Stimulated activated naive B cell treated with anti-CD40 and anti-IgM and Interleukin-4, amounts not matched to agents 10 μg/mL and 1 μg/mL and 100 μg/mL, for 72 hours (primary cell): ENCODE measurements at regions not wholly inside any gene's neighbourhood (a gene's known extent, or its start where the extent isn't known, plus 50 kb on each side); places are given as distances from the start of the nearest gene placed in this dataset.

Experiments
- ATAC-seq, 2 donors: fragments of 150-1000 bp; cut with Tn5 transposase; replicated peaks; 2 replicates each; pipeline ENCODE4 v1.10.0; 2021; ENCODE audit warnings: moderate library complexity in 1 of 2
- DNase-seq: peaks from one replicate; pipeline ENCODE4 v3.0.0; 2021
- H3K27ac Mint-ChIP-seq: one replicate; pipeline ENCODE4 v1.8.0; 2022; ENCODE audit warnings: mild to moderate bottlenecking, mixed read lengths
- H3K27me3 Mint-ChIP-seq, 2 donors: one replicate each; pipeline ENCODE4 v1.8.0; 2022; ENCODE audit warnings: mixed read lengths in 2 of 2
- H3K36me3 Mint-ChIP-seq, 2 donors: one replicate each; pipeline ENCODE4 v1.8.0; 2022; ENCODE audit warnings: mixed read lengths in 2 of 2, mild to moderate bottlenecking in 1 of 2
- H3K4me1 Mint-ChIP-seq, 2 donors: one replicate each; pipeline ENCODE4 v1.8.0; 2022; ENCODE audit warnings: mixed read lengths in 2 of 2, mild to moderate bottlenecking in 1 of 2
- H3K4me3 Mint-ChIP-seq, 2 donors: one replicate each; pipeline ENCODE4 v1.8.0; 2022; ENCODE audit warnings: mild to moderate bottlenecking in 2 of 2, mixed read lengths in 2 of 2, moderate library complexity in 1 of 2
- H3K9me3 Mint-ChIP-seq, 2 donors: one replicate each; pipeline ENCODE4 v1.8.0; 2022; ENCODE audit warnings: mixed read lengths in 2 of 2, mild to moderate bottlenecking in 1 of 2

GRCh38 chr16:80362816-80363215 is 178.0 kb upstream of the DYNLRB2 start:
- H3K4me1 Mint-ChIP-seq: no peaks in the 10 kb centered on the region
- peaks cover 17 to 21% of the 10 kb centered on the region in 2 donors for H3K27me3 Mint-ChIP-seq
- DNase-seq (no peak), ATAC-seq (no peak)
- H3K27ac Mint-ChIP-seq: no peak overlapping the region
- H3K9me3 Mint-ChIP-seq: peaks cover 0 to 2% of the 10 kb centered on the region in 2 donors
- H3K4me3 Mint-ChIP-seq: no peak overlapping the region
- H3K36me3 Mint-ChIP-seq: no peaks in the 10 kb centered on the region

GRCh38 chr16:80356365-80356764 is 184.4 kb upstream of the DYNLRB2 start:
- H3K9me3 Mint-ChIP-seq: peaks cover 0 to 5% of the 10 kb centered on the region in 2 donors

GRCh38 chr16:80355335-80355734 is 185.5 kb upstream of the DYNLRB2 start:
- peaks cover 0 to 5% of the 10 kb centered on the region in 2 donors for H3K9me3 Mint-ChIP-seq
- H3K4me1 Mint-ChIP-seq: no peaks in the 10 kb centered on the region
- H3K27me3 Mint-ChIP-seq: peaks cover 17 to 21% of the 10 kb centered on the region in 2 donors
- no peak overlapping the region for H3K27ac Mint-ChIP-seq
- DNase-seq (no peak), ATAC-seq (no peak)
- no peaks in the 10 kb centered on the region for H3K36me3 Mint-ChIP-seq
- no peak overlapping the region for H3K4me3 Mint-ChIP-seq

More at GRCh38 chr16:80356365-80356764, 184.4 kb upstream of the DYNLRB2 start:
- ATAC-seq (no peak), DNase-seq (no peak)
- Mint-ChIP-seq H3K27ac (no peak overlapping the region), H3K4me3 (no peak overlapping the region), H3K4me1 (no peaks in the 10 kb centered on the region), H3K36me3 (no peaks in the 10 kb centered on the region), H3K27me3 (peaks cover 14 to 15% of the 10 kb centered on the region in 2 donors)

- Mint-ChIP-seq H3K27me3 (peaks cover 12 to 29% of the 10 kb centered on the region in 2 donors), H3K36me3 (peaks cover 5 to 7% of the 10 kb centered on the region in 2 donors), H3K4me3 (no peak overlapping the region), H3K27ac (no peak overlapping the region), H3K9me3 (peaks cover 5 to 7% of the 10 kb centered on the region in 2 donors), H3K4me1 (peaks cover 6 to 11% of the 10 kb centered on the region in 2 donors)
- no peak for DNase-seq
- ATAC-seq: no peak
These were observed 190.7 kb upstream of the DYNLRB2 start for GRCh38 chr16:80350061-80350460.

GRCh38 chr16:80347900-80348299 is 192.9 kb upstream of the DYNLRB2 start:
- Mint-ChIP-seq H3K9me3 (peaks cover 5 to 6% of the 10 kb centered on the region in 2 donors), H3K4me3 (no peak overlapping the region), H3K4me1 (peaks cover 10 to 11% of the 10 kb centered on the region in 2 donors), H3K27ac (no peak overlapping the region), H3K36me3 (peaks cover 5 to 7% of the 10 kb centered on the region in 2 donors), H3K27me3 (peaks cover 30 to 37% of the 10 kb centered on the region in 2 donors)
- no peak for DNase-seq
- no peak for ATAC-seq

GRCh38 chr16:80347002-80347401 is 193.8 kb upstream of the DYNLRB2 start:
- no peak for ATAC-seq
- DNase-seq: no peak
- Mint-ChIP-seq H3K36me3 (peaks cover 5 to 7% of the 10 kb centered on the region in 2 donors), H3K4me3 (no peak overlapping the region), H3K27ac (peak overlapping the region; percentile 70), H3K27me3 (peaks cover 30 to 40% of the 10 kb centered on the region in 2 donors), H3K9me3 (peaks cover 5 to 6% of the 10 kb centered on the region in 2 donors), H3K4me1 (peaks cover 10 to 11% of the 10 kb centered on the region in 2 donors)

GRCh38 chr16:80346111-80346632 is 194.6 kb upstream of the DYNLRB2 start:
- H3K36me3 Mint-ChIP-seq: peaks cover 5 to 7% of the 10 kb centered on the region in 2 donors
- peak; percentile 91 to 93 for ATAC-seq
- peaks cover 28 to 43% of the 10 kb centered on the region in 2 donors for H3K27me3 Mint-ChIP-seq
- peaks cover 5 to 6% of the 10 kb centered on the region in 2 donors for H3K9me3 Mint-ChIP-seq
- H3K4me3 Mint-ChIP-seq: peak overlapping the region in 1 of 2 donors; percentile 5
- peak overlapping the region; percentile 87 for H3K27ac Mint-ChIP-seq
- peak; percentile 77 for DNase-seq
- H3K4me1 Mint-ChIP-seq: peaks cover 10 to 13% of the 10 kb centered on the region in 2 donors

- no peak for ATAC-seq
- Mint-ChIP-seq H3K4me1 (peaks cover 10 to 17% of the 10 kb centered on the region in 2 donors), H3K36me3 (peaks cover 5 to 7% of the 10 kb centered on the region in 2 donors), H3K27ac (peak overlapping the region; percentile 87), H3K4me3 (peak overlapping the region in 1 of 2 donors; percentile 5), H3K9me3 (peaks cover 5 to 6% of the 10 kb centered on the region in 2 donors), H3K27me3 (peaks cover 27 to 43% of the 10 kb centered on the region in 2 donors)
- no peak for DNase-seq
These were observed 195.1 kb upstream of the DYNLRB2 start for GRCh38 chr16:80345701-80346100.

GRCh38 chr16:80344570-80344969 is 196.2 kb upstream of the DYNLRB2 start:
- Mint-ChIP-seq H3K4me1 (peaks cover 10 to 17% of the 10 kb centered on the region in 2 donors), H3K36me3 (peaks cover 5 to 7% of the 10 kb centered on the region in 2 donors), H3K27me3 (peaks cover 36 to 42% of the 10 kb centered on the region in 2 donors), H3K9me3 (peaks cover 5 to 6% of the 10 kb centered on the region in 2 donors), H3K27ac (no peak overlapping the region), H3K4me3 (no peak overlapping the region)
- no peak for DNase-seq
- ATAC-seq: no peak

GRCh38 chr16:80341263-80341662 is 199.5 kb upstream of the DYNLRB2 start:
- Mint-ChIP-seq H3K4me3 (no peak overlapping the region), H3K4me1 (peaks cover 4 to 10% of the 10 kb centered on the region in 2 donors), H3K36me3 (no peaks in the 10 kb centered on the region), H3K27ac (no peak overlapping the region), H3K27me3 (peaks cover 42 to 46% of the 10 kb centered on the region in 2 donors), H3K9me3 (no peaks in the 10 kb centered on the region)
- no peak for ATAC-seq
- no peak for DNase-seq

- H3K27ac Mint-ChIP-seq: no peak overlapping the region
- peaks cover 0 to 5% of the 10 kb centered on the region in 2 donors for H3K4me1 Mint-ChIP-seq
- no peak overlapping the region for H3K4me3 Mint-ChIP-seq
- no peaks in the 10 kb centered on the region for H3K36me3 Mint-ChIP-seq
- no peak for DNase-seq
- no peak for ATAC-seq
- H3K27me3 Mint-ChIP-seq: peaks cover 34 to 47% of the 10 kb centered on the region in 2 donors
- H3K9me3 Mint-ChIP-seq: no peaks in the 10 kb centered on the region
These were observed 203.0 kb upstream of the DYNLRB2 start for GRCh38 chr16:80337786-80338185.

- DNase-seq (no peak), ATAC-seq (no peak)
- Mint-ChIP-seq H3K27me3 (peaks cover 24 to 33% of the 10 kb centered on the region in 2 donors), H3K4me1 (no peaks in the 10 kb centered on the region), H3K4me3 (no peak overlapping the region), H3K27ac (no peak overlapping the region), H3K36me3 (no peaks in the 10 kb centered on the region), H3K9me3 (no peaks in the 10 kb centered on the region)
These were observed 210.0 kb upstream of the DYNLRB2 start for GRCh38 chr16:80330803-80331202.

- H3K27ac Mint-ChIP-seq: no peak overlapping the region
- H3K36me3 Mint-ChIP-seq: no peaks in the 10 kb centered on the region
- no peak overlapping the region for H3K4me3 Mint-ChIP-seq
- no peak for ATAC-seq
- H3K9me3 Mint-ChIP-seq: no peaks in the 10 kb centered on the region
- H3K4me1 Mint-ChIP-seq: no peaks in the 10 kb centered on the region
- no peak for DNase-seq
- H3K27me3 Mint-ChIP-seq: peaks cover 23 to 32% of the 10 kb centered on the region in 2 donors
These were observed 210.6 kb upstream of the DYNLRB2 start for GRCh38 chr16:80330150-80330549.

GRCh38 chr16:80327740-80328139 is 213.1 kb upstream of the DYNLRB2 start:
- no peak overlapping the region for H3K4me3 Mint-ChIP-seq
- no peaks in the 10 kb centered on the region for H3K36me3 Mint-ChIP-seq
- no peak overlapping the region for H3K27ac Mint-ChIP-seq
- H3K27me3 Mint-ChIP-seq: peaks cover 15 to 19% of the 10 kb centered on the region in 2 donors
- H3K4me1 Mint-ChIP-seq: no peaks in the 10 kb centered on the region
- ATAC-seq (no peak), DNase-seq (no peak)
- H3K9me3 Mint-ChIP-seq: no peaks in the 10 kb centered on the region

GRCh38 chr16:80324371-80324770 is 216.4 kb upstream of the DYNLRB2 start:
- Mint-ChIP-seq H3K27me3 (peaks cover 12 to 21% of the 10 kb centered on the region in 2 donors), H3K4me1 (no peaks in the 10 kb centered on the region), H3K9me3 (no peaks in the 10 kb centered on the region), H3K36me3 (no peaks in the 10 kb centered on the region), H3K27ac (no peak overlapping the region), H3K4me3 (no peak overlapping the region)
- ATAC-seq (no peak), DNase-seq (no peak)
